ENCODE measurements at regions not wholly inside any gene's neighbourhood (a gene's known extent, or its start where the extent isn't known, plus 50 kb on each side); places are given as distances from the start of the nearest gene placed in this dataset.

DNA sequence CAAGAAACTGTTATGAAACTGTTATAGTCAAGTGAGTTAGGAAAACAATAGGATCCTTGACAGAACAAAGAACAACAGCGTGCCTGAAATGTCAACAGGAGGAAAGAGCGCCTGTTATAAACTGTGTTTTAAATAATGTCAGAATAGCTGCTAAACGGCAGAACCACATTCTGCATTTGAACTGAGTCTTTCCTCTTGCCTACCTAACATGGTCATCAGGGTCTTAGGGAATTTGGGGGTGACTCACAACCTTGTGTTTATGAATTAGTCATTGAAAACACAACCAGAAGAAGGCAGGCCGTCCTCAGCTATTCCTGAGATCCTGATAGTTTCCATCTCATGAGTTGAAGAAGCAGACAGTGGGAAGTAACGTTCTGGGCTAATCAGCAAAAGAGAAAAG, 222.0 kb upstream of the FN1 start:
- TF ChIP-seq, protein P1, sequence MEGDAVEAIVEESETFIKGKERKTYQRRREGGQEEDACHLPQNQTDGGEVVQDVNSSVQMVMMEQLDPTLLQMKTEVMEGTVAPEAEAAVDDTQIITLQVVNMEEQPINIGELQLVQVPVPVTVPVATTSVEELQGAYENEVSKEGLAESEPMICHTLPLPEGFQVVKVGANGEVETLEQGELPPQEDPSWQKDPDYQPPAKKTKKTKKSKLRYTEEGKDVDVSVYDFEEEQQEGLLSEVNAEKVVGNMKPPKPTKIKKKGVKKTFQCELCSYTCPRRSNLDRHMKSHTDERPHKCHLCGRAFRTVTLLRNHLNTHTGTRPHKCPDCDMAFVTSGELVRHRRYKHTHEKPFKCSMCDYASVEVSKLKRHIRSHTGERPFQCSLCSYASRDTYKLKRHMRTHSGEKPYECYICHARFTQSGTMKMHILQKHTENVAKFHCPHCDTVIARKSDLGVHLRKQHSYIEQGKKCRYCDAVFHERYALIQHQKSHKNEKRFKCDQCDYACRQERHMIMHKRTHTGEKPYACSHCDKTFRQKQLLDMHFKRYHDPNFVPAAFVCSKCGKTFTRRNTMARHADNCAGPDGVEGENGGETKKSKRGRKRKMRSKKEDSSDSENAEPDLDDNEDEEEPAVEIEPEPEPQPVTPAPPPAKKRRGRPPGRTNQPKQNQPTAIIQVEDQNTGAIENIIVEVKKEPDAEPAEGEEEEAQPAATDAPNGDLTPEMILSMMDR (IDR thresholded peaks at IDR 0.05 in 2 of 3, conservative IDR thresholded peaks at IDR 0.05 in 1 of 3; ENCODE audit: control insufficient read depth in 2 of 3, extremely low read depth in 1 of 3, insufficient read depth in 1 of 3, low read depth in 3 of 3, low read length in 3 of 3), result no peak
- TF ChIP-seq TARDBP (IDR thresholded peaks at IDR 0.05; ENCODE audit: borderline replicate concordance) (no peak), EZH2 (IDR thresholded peaks at IDR 0.05; ENCODE audit: borderline replicate concordance, control insufficient read depth, low read depth, low read length) (no peak), POLR2AphosphoS2 (IDR thresholded peaks at IDR 0.05; ENCODE audit: low read depth, low read length) (no peak)
